Heart left ventricle (tissue), 13 donors: ENCODE measurements at regions not wholly inside any gene's neighbourhood (a gene's known extent, or its start where the extent isn't known, plus 50 kb on each side); places are given as distances from the start of the nearest gene placed in this dataset.
"Not testable (repeated sequence)": the region's sequence is repeated elsewhere in the genome, so short reads cannot be mapped to it uniquely, and the experiment has no call there.

Experiments
- CTCF ChIP-seq, 12 donors: fragments of 200-600 bp; sonication (generic) in 4 of 12; IDR thresholded peaks; one replicate each; pipeline versions ENCODE4 v1.5.0 to v1.8.0; 2018 to 2022; ENCODE audit warnings: antibody characterized with exemption in 12 of 12, mild to moderate bottlenecking in 5 of 12
- POLR2A ChIP-seq, 2 donors: fragments of 450-650 bp; IDR thresholded peaks; one replicate each; pipeline ENCODE4 v1.6.1; 2017; ENCODE audit warnings: antibody characterized with exemption in 2 of 2, mild to moderate bottlenecking in 2 of 2, moderate library complexity in 2 of 2
- donor health status: ischemic (EF 13 %, LVEDD 7.1; RV severe dilation, severe dysfunction).
- donor health status: DM: no; HTN: yes; CAD: no.
- donor health status: DM: no; HTN: no; CAD: no.
- donor health status: ischemic (EF 25% LVEDD 6.9; RV normal size, moderate dysfunction).
- donor health status: ischemic (EF 25% LVEDD 5.7; RV mildly dilated, moderate dysfunction).
- donor health status: ischemic (EF 35%, LVEDD 5.7; RV mildly dilated, moderate dysfunction).
- donor health status: nonischemic (EF 11% LVEDD 7.7; RV severe dilation, severe dysfunction).
- donor health status: DM: yes; HTN: yes; CAD: no.
- donor health status: PGD.
- donor health status: ischemic (EF 29% LVEDD 5.4; RV normal size, mild dysfunction).
- donor health status: nonischemic (EF 23%, LVEDD 6.1; RV moderate dilation, normal function).

GRCh38 chr1:190943722-190944121, 466.1 kb upstream of the BRINP3 start:
- TF ChIP-seq CTCF, POLR2A (IDR thresholded peaks at IDR 0.05): not testable (repeated sequence)
